ENCODE measurements at regions not wholly inside any gene's neighbourhood (a gene's known extent, or its start where the extent isn't known, plus 50 kb on each side); places are given as distances from the start of the nearest gene placed in this dataset.

- H3K9me3 ChIP-seq (ENCODE audit: control insufficient read depth, insufficient read depth, low read depth, low read length), result no peaks in the 10 kb centered on the region
- H3K27ac ChIP-seq (ENCODE audit: extremely low read depth, low read depth, low read length), result no peak overlapping the region
- no peak overlapping the region for H3K4me3 ChIP-seq (ENCODE audit: low read depth, low read length)
- no peaks in the 10 kb centered on the region for H3K4me1 ChIP-seq (ENCODE audit: control insufficient read depth, insufficient read depth, low read length)
- POLR2A ChIA-PET, result no interaction called here
- no peak for TF ChIP-seq ZNF362 (tag by site-specific recombination; IDR thresholded peaks at IDR 0.05)
- no peak for TF ChIP-seq ZNF664 (tag by site-specific recombination; IDR thresholded peaks at IDR 0.05)
- no peak for TF ChIP-seq KLF7 (tag by site-specific recombination; IDR thresholded peaks at IDR 0.05; ENCODE audit: borderline replicate concordance)
- TF ChIP-seq ZFP41 (tag by site-specific recombination; IDR thresholded peaks at IDR 0.05; ENCODE audit: borderline replicate concordance), result no peak
- TF ChIP-seq ZNF239 (tag by site-specific recombination; IDR thresholded peaks at IDR 0.05), result no peak
- no peak for TF ChIP-seq ZNF830 (tag by site-specific recombination; IDR thresholded peaks at IDR 0.05; ENCODE audit: low read depth)
- no peak for TF ChIP-seq ZNF248 (tag by site-specific recombination; IDR thresholded peaks at IDR 0.05)
- no peak for TF ChIP-seq ELK4 (IDR thresholded peaks at IDR 0.05; ENCODE audit: borderline replicate concordance, low read depth, low read length)
- no peak for TF ChIP-seq ZNF16 (tag by site-specific recombination; IDR thresholded peaks at IDR 0.05; ENCODE audit: low read depth)
- TF ChIP-seq ZNF660 (tag by site-specific recombination; IDR thresholded peaks at IDR 0.05), result no peak
- no peak for TF ChIP-seq ZNF302 (tag by site-specific recombination; IDR thresholded peaks at IDR 0.05; ENCODE audit: low read depth)
- TF ChIP-seq ZNF76 (tag by site-specific recombination; IDR thresholded peaks at IDR 0.05; ENCODE audit: borderline replicate concordance, low read depth), result no peak
- no peak for TF ChIP-seq ZNF221 (tag by site-specific recombination; IDR thresholded peaks at IDR 0.05; ENCODE audit: borderline replicate concordance)
- TF ChIP-seq ZFP69B (tag by site-specific recombination; IDR thresholded peaks at IDR 0.05), result no peak
- no peak for TF ChIP-seq EGR2 (tag by site-specific recombination; IDR thresholded peaks at IDR 0.05; ENCODE audit: low read depth)
- TF ChIP-seq ZNF148 (tag by site-specific recombination; IDR thresholded peaks at IDR 0.05; ENCODE audit: borderline replicate concordance), result no peak
- CTCF ChIA-PET, result no interaction called here
- H3K36me3 ChIP-seq (ENCODE audit: control insufficient read depth in 2 of 2, insufficient read depth in 1 of 2, low read length in 2 of 2), result no peaks in the 10 kb centered on the region
Observed at GRCh38 chr18:28466204-28466603, 289.3 kb upstream of the CDH2 start.

GRCh38 chr18:28459587-28459986 lies 282.7 kb upstream of the CDH2 start:
- Histone ChIP-seq H3K36me3 (ENCODE audit: control insufficient read depth in 2 of 2, insufficient read depth in 1 of 2, low read length in 2 of 2) (no peaks in the 10 kb centered on the region), H3K4me1 (ENCODE audit: control insufficient read depth, insufficient read depth, low read length) (no peaks in the 10 kb centered on the region), H3K9me3 (ENCODE audit: control insufficient read depth, insufficient read depth, low read depth, low read length) (no peaks in the 10 kb centered on the region), H3K4me3 (ENCODE audit: low read depth, low read length) (no peak overlapping the region), H3K27ac (ENCODE audit: extremely low read depth, low read depth, low read length) (no peak overlapping the region)
- POLR2A ChIA-PET, result no interaction called here
- CTCF ChIA-PET, result interaction anchor here (0.5 kb wide), 1 partner anchor 410 kb away, joined by 3 read pairs; no protein-coding TSS in a partner anchor
- no peak for TF ChIP-seq ZNF404 (tag by site-specific recombination; IDR thresholded peaks at IDR 0.05)
- no peak for TF ChIP-seq ZNF391 (tag by site-specific recombination; IDR thresholded peaks at IDR 0.05; ENCODE audit: borderline replicate concordance, low read depth)
- no peak for TF ChIP-seq ZNF549 (tag by site-specific recombination; IDR thresholded peaks at IDR 0.05)
- TF ChIP-seq ZNF112 (tag by site-specific recombination; IDR thresholded peaks at IDR 0.05), result no peak
- TF ChIP-seq INSM2 (tag by site-specific recombination; IDR thresholded peaks at IDR 0.05), result no peak
- no peak for TF ChIP-seq ZBTB21 (tag by site-specific recombination; IDR thresholded peaks at IDR 0.05)
- TF ChIP-seq FEZF1 (tag by site-specific recombination; IDR thresholded peaks at IDR 0.05), result no peak
- TF ChIP-seq ZBTB11 (tag by site-specific recombination; conservative IDR thresholded peaks at IDR 0.05; ENCODE audit: low read depth), result no peak
- TF ChIP-seq ZBTB6 (tag by site-specific recombination; IDR thresholded peaks at IDR 0.05), result no peak
- TF ChIP-seq ZNF768 (tag by site-specific recombination; IDR thresholded peaks at IDR 0.05), result no peak
